ENCODE measurements at regions not wholly inside any gene's neighbourhood (a gene's known extent, or its start where the extent isn't known, plus 50 kb on each side); places are given as distances from the start of the nearest gene placed in this dataset.
"Not testable (repeated sequence)": the region's sequence is repeated elsewhere in the genome, so short reads cannot be mapped to it uniquely, and the experiment has no call there.

- no peak for TF ChIP-seq CTCF (IDR thresholded peaks at IDR 0.05)
- no peaks in the 10 kb centered on the region for H3K4me1 Mint-ChIP-seq
- WGBS (ENCODE audit: insufficient coverage) = 100% methylated on average over 2 of the region's 4 CpGs
- DNase-seq (no peak), ATAC-seq (no peak)
- H3K27me3 Mint-ChIP-seq (ENCODE audit: low read depth in 2 of 2) = no peaks in the 10 kb centered on the region
- no peaks in the 10 kb centered on the region for H3K36me3 Mint-ChIP-seq
- Histone ChIP-seq H3K27me3 (ENCODE audit: control insufficient read depth, insufficient read depth, low read length) (no peaks in the 10 kb centered on the region), H3K4me3 (ENCODE audit: low read length) (no peak overlapping the region), H3K9me3 (ENCODE audit: control insufficient read depth, insufficient read depth, low read length) (no peaks in the 10 kb centered on the region), H3K27ac (ENCODE audit: low read length) (no peak overlapping the region), H3K36me3 (ENCODE audit: control insufficient read depth, insufficient read depth, low read length) (no peaks in the 10 kb centered on the region), H3K4me1 (ENCODE audit: control insufficient read depth, insufficient read depth, low read length) (no peaks in the 10 kb centered on the region)
- no peaks in the 10 kb centered on the region for H3K9me3 Mint-ChIP-seq
- H3K4me3 Mint-ChIP-seq = no peak overlapping the region
- intact Hi-C loops (cut with micrococcal nuclease) = no loop called here
- no peak overlapping the region for H3K27ac Mint-ChIP-seq
Observed at GRCh38 chr6:81881660-81882059, 129.2 kb upstream of the TENT5A start.

- H3K27ac ChIP-seq (ENCODE audit: low read length) = no peak overlapping the region
- H3K4me3 ChIP-seq (ENCODE audit: low read length) = no peak overlapping the region
- Mint-ChIP-seq H3K36me3 (peaks cover 5% of the 10 kb centered on the region), H3K4me1 (no peaks in the 10 kb centered on the region), H3K9me3 (peaks cover 0 to 2% of the 10 kb centered on the region in 2 donors), H3K4me3 (no peak overlapping the region), H3K27me3 (ENCODE audit: low read depth in 2 of 2) (no peaks in the 10 kb centered on the region), H3K27ac (no peak overlapping the region)
- H3K9me3 ChIP-seq (ENCODE audit: control insufficient read depth, insufficient read depth, low read length) = no peaks in the 10 kb centered on the region
- no peak for ATAC-seq
- TF ChIP-seq CTCF (IDR thresholded peaks at IDR 0.05) = no peak
- no peaks in the 10 kb centered on the region for H3K36me3 ChIP-seq (ENCODE audit: control insufficient read depth, insufficient read depth, low read length)
- no peaks in the 10 kb centered on the region for H3K27me3 ChIP-seq (ENCODE audit: control insufficient read depth, insufficient read depth, low read length)
- H3K4me1 ChIP-seq (ENCODE audit: control insufficient read depth, insufficient read depth, low read length) = no peaks in the 10 kb centered on the region
- no peak for DNase-seq
- intact Hi-C loops (cut with micrococcal nuclease) = no loop called here
Observed at GRCh38 chr6:81878479-81878878, 126.0 kb upstream of the TENT5A start.

- TF ChIP-seq CTCF (IDR thresholded peaks at IDR 0.05) = no peak
- H3K4me3 Mint-ChIP-seq = no peak overlapping the region
- Histone ChIP-seq H3K36me3 (ENCODE audit: control insufficient read depth, insufficient read depth, low read length) (no peaks in the 10 kb centered on the region), H3K4me1 (ENCODE audit: control insufficient read depth, insufficient read depth, low read length) (no peaks in the 10 kb centered on the region), H3K27me3 (ENCODE audit: control insufficient read depth, insufficient read depth, low read length) (no peaks in the 10 kb centered on the region), H3K27ac (ENCODE audit: low read length) (no peak overlapping the region), H3K4me3 (ENCODE audit: low read length) (no peak overlapping the region), H3K9me3 (ENCODE audit: control insufficient read depth, insufficient read depth, low read length) (no peaks in the 10 kb centered on the region)
- peaks cover 5 to 6% of the 10 kb centered on the region in 2 donors for H3K9me3 Mint-ChIP-seq
- no peaks in the 10 kb centered on the region for H3K27me3 Mint-ChIP-seq (ENCODE audit: low read depth in 2 of 2)
- no peak for ATAC-seq
- intact Hi-C loops (cut with micrococcal nuclease) = no loop called here
- no peak for DNase-seq
- H3K36me3 Mint-ChIP-seq = peaks cover 5% of the 10 kb centered on the region
- WGBS (ENCODE audit: insufficient coverage) = 88% methylated on average over 1 of the region's 1 CpG
- no peaks in the 10 kb centered on the region for H3K4me1 Mint-ChIP-seq
- H3K27ac Mint-ChIP-seq = no peak overlapping the region
Observed at GRCh38 chr6:81876971-81877370, 124.5 kb upstream of the TENT5A start.

GRCh38 chr6:81875782-81876293 lies 123.4 kb upstream of the TENT5A start:
- no peaks in the 10 kb centered on the region for H3K4me1 ChIP-seq (ENCODE audit: control insufficient read depth, insufficient read depth, low read length)
- DNase-seq = no peak
- no peaks in the 10 kb centered on the region for H3K27me3 ChIP-seq (ENCODE audit: control insufficient read depth, insufficient read depth, low read length)
- Mint-ChIP-seq H3K9me3 (peaks cover 7 to 14% of the 10 kb centered on the region in 2 donors), H3K36me3 (peaks cover 5% of the 10 kb centered on the region), H3K4me3 (no peak overlapping the region), H3K4me1 (no peaks in the 10 kb centered on the region), H3K27me3 (ENCODE audit: low read depth in 2 of 2) (no peaks in the 10 kb centered on the region), H3K27ac (no peak overlapping the region)
- H3K9me3 ChIP-seq (ENCODE audit: control insufficient read depth, insufficient read depth, low read length) = no peaks in the 10 kb centered on the region
- intact Hi-C loops (cut with micrococcal nuclease) = no loop called here
- H3K27ac ChIP-seq (ENCODE audit: low read length) = no peak overlapping the region
- 100% methylated on average over 1 of the region's 3 CpGs for WGBS (ENCODE audit: insufficient coverage)
- no peak for ATAC-seq
- no peaks in the 10 kb centered on the region for H3K36me3 ChIP-seq (ENCODE audit: control insufficient read depth, insufficient read depth, low read length)
- no peak for TF ChIP-seq CTCF (IDR thresholded peaks at IDR 0.05)
- H3K4me3 ChIP-seq (ENCODE audit: low read length) = no peak overlapping the region

- intact Hi-C loops (cut with micrococcal nuclease); ATAC-seq; DNase-seq; H3K27ac ChIP-seq (ENCODE audit: low read length); H3K4me3 Mint-ChIP-seq; H3K27ac Mint-ChIP-seq; H3K36me3 Mint-ChIP-seq; H3K4me3 ChIP-seq (ENCODE audit: low read length); H3K27me3 ChIP-seq (ENCODE audit: control insufficient read depth, insufficient read depth, low read length); H3K36me3 ChIP-seq (ENCODE audit: control insufficient read depth, insufficient read depth, low read length); H3K4me1 ChIP-seq (ENCODE audit: control insufficient read depth, insufficient read depth, low read length); H3K9me3 ChIP-seq (ENCODE audit: control insufficient read depth, insufficient read depth, low read length); H3K27me3 Mint-ChIP-seq (ENCODE audit: low read depth in 2 of 2); H3K4me1 Mint-ChIP-seq: not testable (repeated sequence)
- peaks cover 9 to 16% of the 10 kb centered on the region in 2 donors for H3K9me3 Mint-ChIP-seq
- 76% methylated on average over 11 of the region's 11 CpGs for WGBS (ENCODE audit: insufficient coverage)
Observed at GRCh38 chr6:81869749-81870508, 117.4 kb upstream of the TENT5A start.
